NOMO-1 treated with DMSO at 0.1 percent for 48 hours (cell line): ENCODE measurements at regions not wholly inside any gene's neighbourhood (a gene's known extent, or its start where the extent isn't known, plus 50 kb on each side); places are given as distances from the start of the nearest gene placed in this dataset.
A peak's percentile ranks its signal among the peaks of the same experiment; 100 is the strongest.

Experiments
- DNase-seq: peaks from one replicate; lab custom pipeline; 2025; ENCODE audit not compliant: unreplicated experiment; lab: John Stamatoyannopoulos, UW

- no peak for DNase-seq
Observed at GRCh38 chr4:74878323-74878722, 54.6 kb upstream of the PARM1 start.

GRCh38 chr4:74875451-74875850 lies 57.5 kb upstream of the PARM1 start:
- DNase-seq: peak; percentile 19

GRCh38 chr4:74874753-74875367 lies 58.1 kb upstream of the PARM1 start:
- DNase-seq: peak; percentile 81

GRCh38 chr4:74873545-74874301 lies 59.2 kb upstream of the PARM1 start:
- DNase-seq: peak; percentile 49

- no peak for DNase-seq
Observed at GRCh38 chr4:74858921-74859562, 64.7 kb upstream of the BTC start.

- DNase-seq: no peak
Observed at GRCh38 chr4:74855879-74856278, 61.6 kb upstream of the BTC start.

GRCh38 chr4:74848774-74849173 lies 54.5 kb upstream of the BTC start:
- DNase-seq: no peak

GRCh38 chr4:74845834-74846233 lies 51.5 kb upstream of the BTC start:
- no peak for DNase-seq
